Activated CD8-positive, alpha-beta T cell treated with anti-CD3 and anti-CD28 coated beads, Interleukin-2, amount 10 ng/mL, durations not matched to agents 7 days and 5 days (primary cell): ENCODE measurements at regions not wholly inside any gene's neighbourhood (a gene's known extent, or its start where the extent isn't known, plus 50 kb on each side); places are given as distances from the start of the nearest gene placed in this dataset.
"Not testable (repeated sequence)": the region's sequence is repeated elsewhere in the genome, so short reads cannot be mapped to it uniquely, and the experiment has no call there.

Experiments used
- ATAC-seq: fragments of 150-1000 bp; cut with Tn5 transposase; one replicate; pipeline ENCODE4 v1.10.0; 2021; ENCODE audit warnings: moderate library complexity
- CTCF ChIA-PET: fragments of 350-600 bp; sonication (Branson Sonifier 250); formaldehyde crosslinking; loops from one replicate; lab custom pipeline; 2021; ENCODE audit warnings: antibody characterized with exemption; lab: Charles Lee
- POLR2A ChIA-PET: fragments of 350-600 bp; sonication (Branson Sonifier 250); formaldehyde crosslinking; loops from one replicate; lab custom pipeline; 2021; ENCODE audit warnings: antibody characterized with exemption; lab: Charles Lee
- DNase-seq: peaks from one replicate; pipeline ENCODE4 v3.0.0-alpha.2; 2020
- H3K27ac Mint-ChIP-seq: one replicate; pipeline ENCODE4 v1.8.0; 2021; ENCODE audit warnings: mild to moderate bottlenecking, mixed read lengths
- H3K27me3 Mint-ChIP-seq: one replicate; pipeline ENCODE4 v1.8.0; 2021; ENCODE audit warnings: low read depth, mixed read lengths
- H3K36me3 Mint-ChIP-seq: one replicate; pipeline ENCODE4 v1.8.0; 2021; ENCODE audit warnings: low read depth, mixed read lengths
- H3K4me1 Mint-ChIP-seq: one replicate; pipeline ENCODE4 v1.8.0; 2021; ENCODE audit warnings: low read depth, mixed read lengths
- H3K4me3 Mint-ChIP-seq: one replicate; pipeline ENCODE4 v1.8.0; 2021; ENCODE audit warnings: mild to moderate bottlenecking, mixed read lengths
- H3K9me3 Mint-ChIP-seq: one replicate; pipeline ENCODE4 v1.8.0; 2022; ENCODE audit warnings: mixed read lengths; ENCODE audit not compliant: insufficient read depth

DNA sequence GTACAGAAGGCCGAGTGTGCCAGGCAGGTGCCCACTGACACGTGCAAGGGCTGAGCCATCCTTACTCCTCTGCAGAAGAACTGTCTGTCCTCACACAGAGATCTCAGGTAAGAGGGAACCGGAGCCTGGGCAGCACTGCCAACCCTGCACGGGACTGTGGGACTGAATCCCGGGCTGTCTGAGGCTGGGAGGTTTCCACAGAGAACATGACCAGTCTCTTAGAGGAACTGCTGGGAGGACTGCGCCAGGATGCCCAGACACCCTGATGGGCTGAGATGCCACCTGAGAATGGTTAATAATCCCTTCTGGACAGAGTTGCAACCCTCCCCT is 302.9 kb upstream of the SFSWAP start:
- Mint-ChIP-seq H3K4me3 (no peak overlapping the region), H3K36me3 (no peaks in the 10 kb centered on the region), H3K27ac (no peak overlapping the region), H3K27me3 (peaks cover 4% of the 10 kb centered on the region), H3K4me1 (no peaks in the 10 kb centered on the region), H3K9me3 (no peaks in the 10 kb centered on the region)
- no peak for ATAC-seq
- ChIA-PET POLR2A (no interaction called here), CTCF (no interaction called here)
- no peak for DNase-seq

DNA sequence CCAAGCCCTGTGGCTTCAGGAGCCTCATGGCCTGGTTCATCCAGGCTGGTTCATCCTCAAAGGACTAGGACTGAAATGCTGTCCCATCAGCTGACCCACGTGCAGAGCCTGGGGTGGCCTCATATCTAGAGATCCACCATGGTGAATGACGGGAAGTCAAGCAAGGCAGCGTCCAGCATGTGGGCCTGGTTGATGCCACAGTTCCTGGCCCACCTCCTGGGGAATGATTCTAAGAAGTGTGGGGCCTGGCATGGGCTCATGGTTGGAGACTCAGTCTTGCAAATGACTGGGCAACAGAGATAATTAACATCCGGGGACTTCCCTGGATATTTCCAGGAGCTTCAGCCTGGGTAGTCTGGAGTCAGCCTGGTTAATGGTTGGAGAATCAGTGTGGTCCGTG is 302.4 kb upstream of the SFSWAP start:
- H3K36me3 Mint-ChIP-seq, result no peaks in the 10 kb centered on the region
- ChIA-PET POLR2A (no interaction called here), CTCF (no interaction called here)
- no peaks in the 10 kb centered on the region for H3K9me3 Mint-ChIP-seq
- ATAC-seq, result no peak
- H3K4me1 Mint-ChIP-seq, result no peaks in the 10 kb centered on the region
- peaks cover 4% of the 10 kb centered on the region for H3K27me3 Mint-ChIP-seq
- no peak for DNase-seq
- no peak overlapping the region for H3K27ac Mint-ChIP-seq
- no peak overlapping the region for H3K4me3 Mint-ChIP-seq

DNA sequence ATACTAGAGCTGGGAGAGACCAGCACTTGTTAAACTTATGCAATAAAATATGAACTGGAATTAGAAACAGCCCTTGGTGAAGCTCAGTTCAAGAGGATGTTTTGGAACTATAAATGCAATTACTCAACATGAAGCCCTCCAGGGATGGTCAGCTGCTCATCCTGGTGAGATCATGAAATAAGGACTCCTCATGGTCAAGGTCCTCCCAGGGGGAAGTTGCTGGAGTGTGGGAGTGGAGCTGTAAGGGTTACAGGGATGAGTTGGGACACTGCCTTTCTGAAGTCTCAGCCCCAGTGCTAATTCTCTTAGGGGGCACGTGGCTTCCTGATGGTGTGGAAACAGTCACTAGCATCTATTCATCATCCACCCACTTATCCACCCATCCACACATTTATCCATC is 301.7 kb upstream of the SFSWAP start:
- Mint-ChIP-seq H3K4me1 (no peaks in the 10 kb centered on the region), H3K36me3 (no peaks in the 10 kb centered on the region), H3K27ac (no peak overlapping the region), H3K27me3 (peaks cover 4% of the 10 kb centered on the region), H3K9me3 (no peaks in the 10 kb centered on the region), H3K4me3 (no peak overlapping the region)
- DNase-seq (no peak), ATAC-seq (no peak)
- ChIA-PET CTCF (no interaction called here), POLR2A (no interaction called here)

DNA sequence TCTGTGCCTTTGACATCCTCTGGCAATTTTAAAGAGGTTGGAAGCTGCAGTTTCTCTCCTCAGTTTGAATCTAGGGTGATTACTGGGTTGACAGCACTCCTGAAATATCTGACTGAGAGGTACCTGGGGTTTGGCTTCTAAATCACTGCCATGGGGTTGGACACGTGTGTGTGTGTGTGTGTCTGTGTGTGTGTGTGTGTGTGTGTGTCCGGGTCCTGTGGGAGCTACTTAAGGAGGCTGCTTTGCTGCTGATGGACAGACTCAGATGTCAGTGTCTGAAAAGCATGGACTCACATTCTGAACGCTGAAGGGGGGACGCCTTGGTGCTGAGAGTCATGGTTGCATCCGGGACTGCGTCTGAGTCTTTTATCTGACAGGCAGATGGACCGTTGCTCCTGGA is 299.1 kb upstream of the SFSWAP start:
- H3K4me3 Mint-ChIP-seq, DNase-seq, H3K27ac Mint-ChIP-seq, CTCF ChIA-PET, POLR2A ChIA-PET, H3K4me1 Mint-ChIP-seq, H3K9me3 Mint-ChIP-seq, H3K27me3 Mint-ChIP-seq, H3K36me3 Mint-ChIP-seq, ATAC-seq: not testable (repeated sequence)

DNA sequence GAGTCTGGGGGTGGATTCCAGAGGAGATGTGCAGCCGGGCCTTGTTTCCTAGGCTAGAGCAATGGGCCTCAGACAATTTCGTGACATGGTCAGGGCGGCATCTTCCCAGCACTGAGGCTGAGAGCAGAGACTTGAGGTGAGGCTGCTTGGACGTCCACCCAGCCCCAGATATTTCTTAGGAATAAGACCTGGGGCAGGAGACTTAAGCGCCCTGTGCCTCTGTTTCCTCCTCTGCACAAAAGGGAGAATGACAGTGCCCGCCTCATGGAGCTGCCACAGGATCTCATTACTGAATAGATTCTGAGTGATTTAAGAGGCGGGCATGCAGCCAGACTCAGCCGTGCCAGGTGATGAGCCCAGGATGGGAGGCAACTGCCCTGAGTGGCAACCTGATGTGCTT is 297.9 kb upstream of the SFSWAP start:
- CTCF ChIA-PET, result no interaction called here
- DNase-seq (no peak), ATAC-seq (no peak)
- Mint-ChIP-seq H3K4me1 (no peaks in the 10 kb centered on the region), H3K9me3 (no peaks in the 10 kb centered on the region), H3K36me3 (no peaks in the 10 kb centered on the region), H3K27ac (no peak overlapping the region), H3K27me3 (peaks cover 4% of the 10 kb centered on the region), H3K4me3 (no peak overlapping the region)
- POLR2A ChIA-PET, result no interaction called here

DNA sequence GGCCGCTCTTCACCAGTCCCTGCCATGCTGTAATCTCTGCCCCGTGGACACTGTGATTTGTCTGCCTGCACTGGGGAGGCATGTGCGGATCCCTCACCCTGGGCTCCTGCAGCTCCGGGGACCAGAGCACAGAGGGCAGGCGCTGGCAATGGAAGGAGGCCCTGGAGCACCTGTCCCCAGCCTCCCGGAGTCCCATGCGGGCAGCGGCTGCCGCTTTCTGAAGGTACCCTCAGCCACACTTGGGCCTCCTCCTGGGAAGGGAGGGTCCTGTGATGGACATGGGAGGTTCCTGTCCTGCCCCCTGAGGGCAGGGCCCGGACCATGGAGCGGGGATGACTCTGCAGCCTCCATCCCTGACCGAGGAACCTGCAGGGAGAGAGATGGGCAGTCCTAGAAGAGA is 297.4 kb upstream of the SFSWAP start:
- Mint-ChIP-seq H3K4me1 (no peaks in the 10 kb centered on the region), H3K9me3 (no peaks in the 10 kb centered on the region), H3K27me3 (peaks cover 4% of the 10 kb centered on the region), H3K27ac (no peak overlapping the region), H3K36me3 (no peaks in the 10 kb centered on the region), H3K4me3 (no peak overlapping the region)
- no peak for DNase-seq
- CTCF ChIA-PET, result no interaction called here
- POLR2A ChIA-PET, result no interaction called here
- ATAC-seq, result no peak

DNA sequence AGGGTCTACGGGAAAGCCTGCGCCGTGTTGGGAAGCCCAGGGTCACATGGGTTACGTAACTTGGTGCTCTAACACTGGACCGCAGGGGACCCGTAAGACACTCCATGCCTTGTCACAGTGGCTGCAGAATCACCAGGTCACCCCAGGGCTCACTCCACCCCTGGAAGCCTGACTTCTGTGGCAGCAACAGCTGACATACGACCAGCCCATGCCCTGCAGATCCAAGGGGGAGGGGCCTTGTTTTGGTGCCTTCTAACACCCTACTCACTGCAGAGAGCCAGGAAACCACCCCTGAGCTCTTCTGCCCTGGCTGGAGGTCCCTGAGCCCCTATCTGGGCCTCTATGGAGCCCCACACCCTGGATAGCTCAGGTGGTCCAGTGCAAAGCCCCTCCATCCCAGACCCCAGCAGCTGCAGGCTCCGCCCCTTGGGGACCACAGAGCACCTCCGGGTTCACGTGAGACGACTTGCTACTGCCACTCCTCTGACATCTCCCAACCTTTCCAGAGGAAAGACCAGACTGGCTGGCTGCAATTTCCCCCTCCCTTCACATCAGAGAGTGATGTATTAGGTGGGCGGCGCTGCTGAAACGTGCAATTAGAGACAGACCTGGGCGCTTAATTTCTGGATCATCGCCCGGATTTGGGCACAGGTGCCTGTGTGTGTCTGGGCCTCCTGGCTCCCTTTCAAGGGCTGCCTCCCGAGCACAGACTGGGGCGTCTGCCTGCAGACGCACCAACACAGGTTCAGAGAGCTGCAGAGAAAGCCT is 296.6 kb upstream of the SFSWAP start:
- H3K36me3 Mint-ChIP-seq, H3K27ac Mint-ChIP-seq, H3K27me3 Mint-ChIP-seq, H3K4me3 Mint-ChIP-seq, H3K9me3 Mint-ChIP-seq, ATAC-seq, CTCF ChIA-PET, DNase-seq, H3K4me1 Mint-ChIP-seq, POLR2A ChIA-PET: not testable (repeated sequence)

DNA sequence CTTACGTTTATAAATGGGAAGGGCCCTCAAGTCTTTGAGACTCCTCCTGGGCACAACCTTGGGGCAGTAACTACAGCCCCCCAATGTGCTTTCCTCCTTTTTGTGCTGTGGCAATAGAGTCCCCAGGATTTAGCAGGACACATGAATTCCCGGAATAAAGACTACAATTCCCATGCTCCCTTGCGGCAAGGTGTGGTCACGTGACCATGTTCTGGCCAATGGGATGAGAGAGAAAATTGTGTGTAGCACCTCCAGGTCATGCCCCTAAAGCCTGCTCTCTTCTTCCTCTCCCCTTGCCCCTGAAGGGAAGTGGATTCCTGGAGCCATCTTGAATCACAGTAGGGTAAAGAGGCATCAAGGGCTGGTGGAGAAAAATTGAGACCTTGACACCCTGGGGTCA is 295.1 kb upstream of the SFSWAP start:
- ChIA-PET POLR2A (no interaction called here), CTCF (no interaction called here)
- DNase-seq, result no peak
- Mint-ChIP-seq H3K27ac (no peak overlapping the region), H3K27me3 (no peaks in the 10 kb centered on the region), H3K4me3 (no peak overlapping the region), H3K4me1 (no peaks in the 10 kb centered on the region), H3K36me3 (no peaks in the 10 kb centered on the region), H3K9me3 (no peaks in the 10 kb centered on the region)
- ATAC-seq, result no peak

DNA sequence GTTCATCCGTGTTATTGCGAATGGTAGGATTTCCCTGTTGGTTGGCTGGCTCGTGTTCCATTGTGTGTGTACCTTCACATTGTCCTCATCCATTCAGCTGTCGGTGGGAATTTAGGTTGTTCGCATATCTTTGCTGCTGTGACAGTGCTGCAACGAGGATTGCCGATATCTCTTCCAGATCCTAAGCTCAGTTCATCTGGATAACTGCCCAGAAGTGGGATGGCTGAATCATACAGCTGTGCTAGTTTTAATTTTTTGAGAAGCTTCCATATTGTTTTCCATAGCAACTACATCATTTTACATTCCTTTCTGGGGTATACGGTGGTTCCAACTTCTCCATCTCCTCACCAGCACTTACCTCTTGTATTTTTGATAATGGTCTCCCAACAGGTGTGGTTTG is 292.8 kb upstream of the SFSWAP start:
- H3K27ac Mint-ChIP-seq, result no peak overlapping the region
- H3K27me3 Mint-ChIP-seq, result no peaks in the 10 kb centered on the region
- no peaks in the 10 kb centered on the region for H3K4me1 Mint-ChIP-seq
- CTCF ChIA-PET, result no interaction called here
- no peak overlapping the region for H3K4me3 Mint-ChIP-seq
- DNase-seq (no peak), ATAC-seq (no peak)
- no peaks in the 10 kb centered on the region for H3K36me3 Mint-ChIP-seq
- POLR2A ChIA-PET, result no interaction called here
- H3K9me3 Mint-ChIP-seq, result no peaks in the 10 kb centered on the region

DNA sequence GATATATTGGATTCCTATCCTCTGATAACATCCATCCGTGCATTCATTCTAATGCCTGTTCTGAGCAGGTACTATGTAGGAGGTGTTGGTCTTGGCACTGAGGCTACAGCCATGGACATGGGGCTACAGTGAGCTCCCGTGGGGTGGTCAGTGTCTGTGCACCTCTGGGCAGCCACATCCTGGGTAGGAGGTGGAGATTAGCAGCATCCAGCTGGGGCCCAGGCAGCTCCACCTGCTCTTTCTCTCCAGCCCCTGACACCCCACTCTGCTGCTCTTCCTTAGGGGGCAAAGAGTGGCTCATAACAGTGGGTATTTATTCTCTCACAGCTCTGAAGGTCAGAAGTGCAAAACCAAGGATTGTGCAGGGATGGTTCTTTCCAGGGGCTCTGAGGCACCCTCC is 292.0 kb upstream of the SFSWAP start:
- Mint-ChIP-seq H3K27ac (no peak overlapping the region), H3K4me3 (no peak overlapping the region), H3K36me3 (no peaks in the 10 kb centered on the region), H3K27me3 (no peaks in the 10 kb centered on the region), H3K9me3 (peaks cover under 1% of the 10 kb centered on the region), H3K4me1 (no peaks in the 10 kb centered on the region)
- ChIA-PET CTCF (no interaction called here), POLR2A (no interaction called here)
- ATAC-seq (no peak), DNase-seq (no peak)

DNA sequence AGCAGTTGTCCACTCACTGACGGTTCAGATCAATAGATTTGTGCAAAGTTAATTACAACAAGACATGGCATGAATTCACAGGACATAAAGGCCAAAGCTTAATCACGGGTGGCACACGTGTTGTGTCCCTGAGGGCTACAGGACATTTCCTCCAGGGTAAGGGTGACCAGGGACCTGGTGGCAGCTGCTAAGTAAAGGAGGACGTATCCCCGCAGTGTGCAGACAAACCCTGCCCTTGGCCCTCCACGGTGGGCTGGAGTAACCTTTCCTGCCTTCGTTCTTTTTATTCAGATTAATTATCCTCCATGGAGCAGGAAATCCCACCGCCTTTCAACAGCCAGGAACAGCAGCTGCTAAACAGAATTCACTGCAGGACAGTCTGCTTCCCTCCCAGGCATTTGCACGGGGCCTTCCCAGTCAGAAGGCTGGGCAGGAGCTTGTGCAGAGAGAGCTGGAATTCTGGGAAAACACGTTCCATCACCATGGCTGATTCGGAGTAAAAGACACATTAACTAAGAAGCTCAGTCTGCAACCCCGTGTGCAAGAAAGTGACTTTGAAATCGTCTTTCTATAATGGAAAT is 289.9 kb upstream of the SFSWAP start:
- ChIA-PET POLR2A (no interaction called here), CTCF (no interaction called here)
- Mint-ChIP-seq H3K4me3 (no peak overlapping the region), H3K27me3 (peaks cover 2% of the 10 kb centered on the region), H3K27ac (no peak overlapping the region), H3K4me1 (no peaks in the 10 kb centered on the region), H3K36me3 (no peaks in the 10 kb centered on the region), H3K9me3 (peaks cover 12% of the 10 kb centered on the region)
- ATAC-seq (no peak), DNase-seq (no peak)

DNA sequence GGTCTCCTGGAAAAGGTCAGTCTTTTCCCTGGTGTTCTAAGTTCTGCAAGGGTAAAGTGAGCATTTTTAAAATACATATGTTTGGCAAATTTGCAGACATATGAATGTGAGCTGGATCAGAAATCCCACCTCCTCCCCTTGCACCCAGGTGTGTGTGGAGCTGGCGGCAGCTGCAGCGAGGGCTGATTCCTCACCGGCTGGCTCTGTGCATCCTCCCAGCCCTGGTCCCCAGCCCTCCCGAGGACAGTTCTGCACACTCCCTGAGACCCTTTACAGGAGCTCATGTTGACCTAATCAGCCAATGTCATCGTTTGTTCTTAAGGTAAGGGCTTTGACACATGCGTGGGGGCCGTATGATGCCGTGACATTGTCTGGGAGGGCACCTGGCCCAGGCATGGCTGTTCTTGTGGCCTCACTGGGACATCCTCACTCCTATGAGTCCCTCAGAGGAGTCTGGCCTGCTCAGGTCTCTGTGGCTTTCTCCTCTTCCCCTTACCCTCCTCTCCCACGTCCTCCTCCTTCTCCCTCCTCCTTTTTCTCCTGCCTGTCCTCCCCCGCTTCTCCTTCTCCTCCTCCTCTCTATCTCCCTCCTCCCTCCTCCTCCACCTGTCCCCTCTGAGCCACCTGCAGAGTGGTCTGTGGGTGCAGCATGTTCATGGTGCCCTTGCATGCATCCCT is 289.2 kb upstream of the SFSWAP start:
- Mint-ChIP-seq H3K9me3 (peaks cover 12% of the 10 kb centered on the region), H3K4me1 (no peaks in the 10 kb centered on the region), H3K36me3 (no peaks in the 10 kb centered on the region), H3K27ac (no peak overlapping the region), H3K27me3 (peaks cover 2% of the 10 kb centered on the region), H3K4me3 (no peak overlapping the region)
- DNase-seq, result no peak
- ATAC-seq, result no peak
- ChIA-PET CTCF (no interaction called here), POLR2A (no interaction called here)
